Upper lobe of right lung (tissue), 1 donor: ENCODE measurements at regions not wholly inside any gene's neighbourhood (a gene's known extent, or its start where the extent isn't known, plus 50 kb on each side); places are given as distances from the start of the nearest gene placed in this dataset.

Experiments used
- ATAC-seq: fragments of 200-7000 bp; cut with Tn5 transposase; one replicate; pipeline ENCODE4 v1.9.1; 2020; ENCODE audit warnings: mild to moderate bottlenecking, moderate library complexity
- DNase-seq: peaks from one replicate; pipeline ENCODE4 v3.0.0-alpha.2; 2020
- H3K27ac ChIP-seq: fragments of 200-600 bp; one replicate; pipeline ENCODE4 v1.8.0; 2022
- H3K27me3 ChIP-seq: fragments of 200-600 bp; one replicate; pipeline ENCODE4 v1.8.0; 2022; ENCODE audit warnings: mild to moderate bottlenecking
- H3K36me3 ChIP-seq: fragments of 200-600 bp; one replicate; pipeline ENCODE4 v1.8.0; 2022
- H3K4me1 ChIP-seq: fragments of 200-600 bp; one replicate; pipeline ENCODE4 v1.8.0; 2022
- H3K4me3 ChIP-seq: fragments of 200-600 bp; one replicate; pipeline ENCODE4 v1.8.0; 2022; ENCODE audit warnings: mild to moderate bottlenecking
- H3K9me3 ChIP-seq: fragments of 200-600 bp; one replicate; pipeline ENCODE4 v1.8.0; 2022
- intact Hi-C: fragments of 100-400 bp; cut with DNase I; formaldehyde crosslinking; loops from one replicate; pipeline ENCODE4 v1.11.0; 2022
- TF ChIP-seq, protein P1 (sequence below): fragments of 200-600 bp; IDR thresholded peaks from one replicate; pipeline ENCODE4 v1.8.0; 2022; ENCODE audit warnings: antibody characterized with exemption
- donor health status: DM: no; HTN: yes; CAD: no; lungs with severe emphysema.

- DNase-seq: no peak
- intact Hi-C loops: no loop called here
- ATAC-seq: no peak
Measured at GRCh38 chr5:44665101-44665701, 143.5 kb upstream of the MRPS30 start.

GRCh38 chr5:44664711-44665100 is 144.0 kb upstream of the MRPS30 start:
- H3K9me3 ChIP-seq: no peaks in the 10 kb centered on the region
- TF ChIP-seq, protein P1, sequence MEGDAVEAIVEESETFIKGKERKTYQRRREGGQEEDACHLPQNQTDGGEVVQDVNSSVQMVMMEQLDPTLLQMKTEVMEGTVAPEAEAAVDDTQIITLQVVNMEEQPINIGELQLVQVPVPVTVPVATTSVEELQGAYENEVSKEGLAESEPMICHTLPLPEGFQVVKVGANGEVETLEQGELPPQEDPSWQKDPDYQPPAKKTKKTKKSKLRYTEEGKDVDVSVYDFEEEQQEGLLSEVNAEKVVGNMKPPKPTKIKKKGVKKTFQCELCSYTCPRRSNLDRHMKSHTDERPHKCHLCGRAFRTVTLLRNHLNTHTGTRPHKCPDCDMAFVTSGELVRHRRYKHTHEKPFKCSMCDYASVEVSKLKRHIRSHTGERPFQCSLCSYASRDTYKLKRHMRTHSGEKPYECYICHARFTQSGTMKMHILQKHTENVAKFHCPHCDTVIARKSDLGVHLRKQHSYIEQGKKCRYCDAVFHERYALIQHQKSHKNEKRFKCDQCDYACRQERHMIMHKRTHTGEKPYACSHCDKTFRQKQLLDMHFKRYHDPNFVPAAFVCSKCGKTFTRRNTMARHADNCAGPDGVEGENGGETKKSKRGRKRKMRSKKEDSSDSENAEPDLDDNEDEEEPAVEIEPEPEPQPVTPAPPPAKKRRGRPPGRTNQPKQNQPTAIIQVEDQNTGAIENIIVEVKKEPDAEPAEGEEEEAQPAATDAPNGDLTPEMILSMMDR: no peak

More at GRCh38 chr5:44665101-44665701, 143.5 kb upstream of the MRPS30 start:
- H3K4me1 ChIP-seq: no peaks in the 10 kb centered on the region
- H3K9me3 ChIP-seq: no peaks in the 10 kb centered on the region
- H3K27me3 ChIP-seq: no peaks in the 10 kb centered on the region
- no peaks in the 10 kb centered on the region for H3K36me3 ChIP-seq
- TF ChIP-seq, protein P1: no peak
- no peak overlapping the region for H3K4me3 ChIP-seq
- no peak overlapping the region for H3K27ac ChIP-seq

DNA sequence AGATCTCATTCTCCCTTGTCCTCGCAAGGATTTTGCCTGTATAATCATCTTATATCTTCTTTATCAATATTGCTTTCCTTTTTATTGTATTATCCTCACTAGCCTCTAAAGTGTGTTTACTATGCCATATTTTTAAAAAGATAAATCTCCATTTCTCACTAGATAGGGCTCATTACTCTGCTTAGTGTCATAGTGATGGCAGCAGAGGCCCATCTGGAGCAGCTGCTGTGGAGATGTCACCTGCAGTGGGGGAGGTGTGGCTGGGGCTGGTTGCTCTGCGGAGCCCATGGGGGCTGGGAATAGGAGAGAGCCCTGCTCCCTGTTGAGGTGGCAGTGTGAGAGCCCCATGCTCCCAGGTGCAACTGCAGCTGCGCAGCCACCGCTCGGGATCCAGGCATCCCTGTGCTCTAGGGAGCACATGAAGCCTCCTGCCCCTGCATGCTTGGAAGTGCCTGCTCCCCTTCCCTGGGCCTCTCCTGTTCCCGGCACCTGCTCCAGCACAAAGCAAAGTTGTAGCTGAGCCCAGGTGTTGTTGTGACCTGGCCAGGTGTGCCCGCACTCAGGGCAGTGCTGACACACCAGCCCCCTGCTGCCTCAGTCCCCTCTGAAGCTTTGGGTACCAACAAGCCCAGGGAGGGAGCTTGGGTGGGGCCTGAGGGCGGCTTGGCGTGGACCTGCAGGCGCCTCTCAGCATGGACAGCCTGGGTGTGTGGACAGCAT is 144.6 kb upstream of the MRPS30 start:
- no peak overlapping the region for H3K4me3 ChIP-seq
- DNase-seq: peak; percentile 51
- H3K27me3 ChIP-seq: no peaks in the 10 kb centered on the region
- no peaks in the 10 kb centered on the region for H3K36me3 ChIP-seq
- intact Hi-C loops: no loop called here
- TF ChIP-seq, protein P1: no peak
- ATAC-seq: peak; percentile 34
- H3K9me3 ChIP-seq: no peaks in the 10 kb centered on the region
- H3K4me1 ChIP-seq: no peaks in the 10 kb centered on the region
- no peak overlapping the region for H3K27ac ChIP-seq

More at GRCh38 chr5:44664711-44665100, 144.0 kb upstream of the MRPS30 start:
- no peak for ATAC-seq
- no peaks in the 10 kb centered on the region for H3K36me3 ChIP-seq
- H3K27me3 ChIP-seq: no peaks in the 10 kb centered on the region
- no peaks in the 10 kb centered on the region for H3K4me1 ChIP-seq
- no peak for DNase-seq
- H3K4me3 ChIP-seq: no peak overlapping the region
- H3K27ac ChIP-seq: no peak overlapping the region
- intact Hi-C loops: no loop called here

GRCh38 chr5:44661851-44662250 is 146.9 kb upstream of the MRPS30 start:
- Histone ChIP-seq H3K4me3 (no peak overlapping the region), H3K27ac (no peak overlapping the region), H3K36me3 (no peaks in the 10 kb centered on the region), H3K4me1 (no peaks in the 10 kb centered on the region), H3K9me3 (no peaks in the 10 kb centered on the region), H3K27me3 (no peaks in the 10 kb centered on the region)
- ATAC-seq (no peak), DNase-seq (no peak)
- intact Hi-C loops: no loop called here
- TF ChIP-seq, protein P1: no peak

DNA sequence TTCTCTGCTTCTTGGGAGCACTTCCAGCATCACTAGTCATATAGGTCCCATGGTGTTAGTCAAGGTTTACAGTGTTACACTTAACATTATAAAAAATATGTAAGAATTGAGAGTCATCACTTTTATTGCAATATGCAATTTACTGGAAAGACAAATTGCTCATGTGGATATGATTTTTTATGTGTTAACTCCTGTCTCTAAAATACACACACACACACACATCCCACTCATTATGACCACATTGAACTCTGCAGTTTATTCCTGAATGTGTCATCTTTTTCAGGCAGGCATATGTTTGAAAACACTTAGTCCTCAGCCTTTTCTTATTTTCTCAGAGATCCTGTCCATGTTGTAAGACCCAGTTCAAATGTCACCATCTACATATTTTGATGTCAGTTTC is 148.5 kb upstream of the MRPS30 start:
- DNase-seq (no peak), ATAC-seq (no peak)
- Histone ChIP-seq H3K36me3 (no peaks in the 10 kb centered on the region), H3K27me3 (no peaks in the 10 kb centered on the region), H3K27ac (no peak overlapping the region), H3K4me1 (no peaks in the 10 kb centered on the region), H3K4me3 (no peak overlapping the region), H3K9me3 (no peaks in the 10 kb centered on the region)
- TF ChIP-seq, protein P1: no peak
- intact Hi-C loops: no loop called here
